Activated T-cell treated with anti-CD3 and anti-CD28 coated beads, Interleukin-2, amount 50 U/mL, for 4 hours (primary cell): ENCODE measurements at regions not wholly inside any gene's neighbourhood (a gene's known extent, or its start where the extent isn't known, plus 50 kb on each side); places are given as distances from the start of the nearest gene placed in this dataset.
A peak's percentile ranks its signal among the peaks of the same experiment; 100 is the strongest.
"Not testable (repeated sequence)": the region's sequence is repeated elsewhere in the genome, so short reads cannot be mapped to it uniquely, and the experiment has no call there.

Experiments used
- ATAC-seq, 2 donors: fragments of 200-7000 bp; cut with Tn5 transposase; one replicate each; pipeline ENCODE4 v1.10.0; 2021
- DNase-seq: peaks from one replicate; pipeline ENCODE4 v3.0.0-alpha.2; 2020
- H3K27me3 Mint-ChIP-seq: one replicate; pipeline ENCODE4 v1.8.0; 2021; ENCODE audit warnings: low read depth, mixed read lengths
- H3K36me3 Mint-ChIP-seq: one replicate; pipeline ENCODE4 v1.8.0; 2022; ENCODE audit warnings: mixed read lengths; ENCODE audit not compliant: insufficient read depth
- H3K4me1 Mint-ChIP-seq: one replicate; pipeline ENCODE4 v1.8.0; 2021; ENCODE audit warnings: low read depth, mixed read lengths
- H3K4me3 Mint-ChIP-seq: one replicate; pipeline ENCODE4 v1.8.0; 2021; ENCODE audit warnings: mild to moderate bottlenecking, moderate library complexity, mixed read lengths
- H3K9me3 Mint-ChIP-seq: one replicate; pipeline ENCODE4 v1.8.0; 2021; ENCODE audit warnings: mixed read lengths

DNA sequence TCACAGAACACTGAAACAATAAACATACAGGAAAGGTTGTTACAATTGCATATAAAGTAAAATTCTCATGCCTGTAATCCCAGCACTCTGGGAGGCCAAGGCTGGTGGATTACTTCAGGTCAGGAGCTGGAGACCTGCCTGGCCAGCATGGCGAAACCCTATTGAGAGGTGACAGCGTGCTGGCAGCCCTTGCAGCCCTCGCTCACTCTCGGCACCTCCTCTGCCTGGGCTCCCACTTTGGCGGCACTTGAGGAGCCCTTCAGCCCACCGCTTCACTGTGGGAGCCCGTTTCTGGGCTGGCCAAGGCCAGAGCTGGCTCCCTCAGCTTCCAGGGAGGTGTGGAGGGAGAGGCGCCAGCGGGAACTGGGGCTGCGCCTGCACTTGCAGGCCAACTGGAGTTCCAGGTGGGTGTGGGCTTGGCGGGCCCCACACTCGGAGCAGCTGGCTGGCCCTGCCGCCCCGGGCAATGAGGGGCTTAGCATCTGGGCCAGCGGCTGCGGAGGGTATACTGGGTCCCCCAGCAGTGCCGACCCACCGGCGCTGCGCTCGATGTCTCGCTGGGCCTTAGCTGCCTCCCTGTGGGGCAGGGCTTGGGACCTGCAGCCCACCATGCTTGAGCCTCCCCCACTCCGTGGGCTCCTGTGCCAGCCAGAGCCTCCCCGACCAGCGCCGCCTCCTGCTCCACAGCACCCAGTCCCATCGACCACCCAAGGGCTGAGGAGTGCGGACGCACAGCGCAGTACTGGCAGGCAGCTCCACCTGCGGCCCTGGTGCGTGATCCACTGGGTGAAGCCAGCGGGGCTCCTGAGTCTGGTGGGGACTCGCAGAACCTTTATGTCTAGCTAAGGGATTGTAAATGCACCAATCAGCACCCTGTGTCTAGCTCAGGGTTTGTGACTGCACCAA is 51.5 kb upstream of the MBNL1 start:
- ATAC-seq, H3K36me3 Mint-ChIP-seq, H3K9me3 Mint-ChIP-seq, H3K4me3 Mint-ChIP-seq, H3K27me3 Mint-ChIP-seq, DNase-seq: not testable (repeated sequence)
- peaks cover 72% of the 10 kb centered on the region for H3K4me1 Mint-ChIP-seq

DNA sequence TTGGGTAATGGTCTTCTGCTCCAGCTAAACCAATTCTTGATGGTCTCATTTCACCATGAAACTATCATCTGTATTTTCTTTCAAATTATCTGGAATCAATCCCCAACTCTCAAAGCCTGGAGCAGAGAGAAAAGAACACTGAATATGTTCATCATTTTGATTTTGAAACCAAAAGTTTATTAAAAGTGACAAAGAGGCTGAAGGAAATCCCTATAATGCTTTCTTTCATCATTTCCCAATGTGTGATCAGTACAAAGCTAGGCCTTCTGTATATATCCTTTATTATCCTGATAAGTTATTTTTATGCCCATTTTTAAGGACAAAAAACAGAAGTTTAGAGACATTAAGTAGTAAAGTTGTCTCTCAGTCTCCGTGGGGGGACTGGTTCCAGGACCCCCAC is 50.1 kb upstream of the MBNL1 start:
- Mint-ChIP-seq H3K36me3 (no peaks in the 10 kb centered on the region), H3K4me1 (peaks cover 67% of the 10 kb centered on the region), H3K9me3 (no peaks in the 10 kb centered on the region), H3K4me3 (peak overlapping the region; percentile 73), H3K27me3 (no peaks in the 10 kb centered on the region)
- ATAC-seq (peak; percentile 64 to 68), DNase-seq (no peak)
